ENCODE measurements at regions not wholly inside any gene's neighbourhood (a gene's known extent, or its start where the extent isn't known, plus 50 kb on each side); places are given as distances from the start of the nearest gene placed in this dataset.

GRCh38 chr2:234828382-234829073 lies 123.3 kb upstream of the SH3BP4 start:
- TF ChIP-seq, protein P1, sequence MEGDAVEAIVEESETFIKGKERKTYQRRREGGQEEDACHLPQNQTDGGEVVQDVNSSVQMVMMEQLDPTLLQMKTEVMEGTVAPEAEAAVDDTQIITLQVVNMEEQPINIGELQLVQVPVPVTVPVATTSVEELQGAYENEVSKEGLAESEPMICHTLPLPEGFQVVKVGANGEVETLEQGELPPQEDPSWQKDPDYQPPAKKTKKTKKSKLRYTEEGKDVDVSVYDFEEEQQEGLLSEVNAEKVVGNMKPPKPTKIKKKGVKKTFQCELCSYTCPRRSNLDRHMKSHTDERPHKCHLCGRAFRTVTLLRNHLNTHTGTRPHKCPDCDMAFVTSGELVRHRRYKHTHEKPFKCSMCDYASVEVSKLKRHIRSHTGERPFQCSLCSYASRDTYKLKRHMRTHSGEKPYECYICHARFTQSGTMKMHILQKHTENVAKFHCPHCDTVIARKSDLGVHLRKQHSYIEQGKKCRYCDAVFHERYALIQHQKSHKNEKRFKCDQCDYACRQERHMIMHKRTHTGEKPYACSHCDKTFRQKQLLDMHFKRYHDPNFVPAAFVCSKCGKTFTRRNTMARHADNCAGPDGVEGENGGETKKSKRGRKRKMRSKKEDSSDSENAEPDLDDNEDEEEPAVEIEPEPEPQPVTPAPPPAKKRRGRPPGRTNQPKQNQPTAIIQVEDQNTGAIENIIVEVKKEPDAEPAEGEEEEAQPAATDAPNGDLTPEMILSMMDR (conservative IDR thresholded peaks at IDR 0.05), result no peak
- no peak overlapping the region for H2BK15ac ChIP-seq (ENCODE audit: low read depth, low read length)
- no peak overlapping the region for H2AK5ac ChIP-seq (ENCODE audit: insufficient read length, low read length)
- H2BK12ac ChIP-seq (ENCODE audit: insufficient read length, low read depth, low read length), result no peak overlapping the region
- DNase-seq, result no peak
- H3K4me1 Mint-ChIP-seq, result peaks cover 3 to 19% of the 10 kb centered on the region in 2 experiments
- no peaks in the 10 kb centered on the region for H3K9me3 Mint-ChIP-seq
- H3K27ac ChIP-seq (ENCODE audit: insufficient read length, low read depth, low read length), result no peak overlapping the region
- no peaks in the 10 kb centered on the region for H3K4me1 ChIP-seq (ENCODE audit: insufficient read depth, low read length)
- WGBS (ENCODE audit: extremely low coverage, insufficient read length, low lambda C conversion rate), result no CpG with 5 or more reads among the region's 10 CpGs
- no peak overlapping the region for H3K18ac ChIP-seq (ENCODE audit: insufficient read length, low read depth, low read length)
- peaks cover 0 to 2% (median 0%) of the 10 kb centered on the region in 3 experiments; a peak in 2 of 7 replicates for H3K36me3 Mint-ChIP-seq (ENCODE audit: insufficient read depth in 1 of 3, low read depth in 3 of 3)
- no peak overlapping the region for H4K91ac ChIP-seq (ENCODE audit: insufficient read length, low read depth, low read length)
- no peak overlapping the region for H3K4ac ChIP-seq (ENCODE audit: low read depth, low read length)
- H3K4me3 Mint-ChIP-seq, result no peak overlapping the region
- H3K27me3 ChIP-seq (ENCODE audit: insufficient read depth, low read length), result no peaks in the 10 kb centered on the region
- no peak overlapping the region for H3K9ac ChIP-seq (ENCODE audit: extremely low read depth, insufficient read length, low read length)
- H4K8ac ChIP-seq (replicated peaks; ENCODE audit: insufficient read length, low read depth, low read length), result no peak overlapping the region
- no peaks in the 10 kb centered on the region for H3K79me1 ChIP-seq (ENCODE audit: insufficient read depth, low read depth, low read length, poor library complexity, severe bottlenecking)
- H3K4me2 ChIP-seq (ENCODE audit: insufficient read depth, insufficient read length, low read length), result no peak overlapping the region
- no peaks in the 10 kb centered on the region for H3K27me3 Mint-ChIP-seq (ENCODE audit: low read depth)
- H2BK120ac ChIP-seq (ENCODE audit: low read depth, low read length, poor library complexity, severe bottlenecking), result peak overlapping the region; percentile 19
- H2BK20ac ChIP-seq (ENCODE audit: low read depth, low read length, poor library complexity, severe bottlenecking), result no peak overlapping the region
- no peaks in the 10 kb centered on the region for H3K9me3 ChIP-seq (ENCODE audit: control insufficient read depth, low read depth, low read length)
- no peaks in the 10 kb centered on the region for H4K20me1 ChIP-seq (ENCODE audit: control insufficient read depth, insufficient read depth, insufficient read length)
- H3K27ac Mint-ChIP-seq, result peak overlapping the region in 1 of 3 experiments; percentile 36; a peak in 1 of 7 replicates
- H3T11ph ChIP-seq (ENCODE audit: low read length), result no peak overlapping the region
- no peak overlapping the region for H4K5ac ChIP-seq (ENCODE audit: insufficient read length, low read depth, low read length)
- H3K14ac ChIP-seq (ENCODE audit: insufficient read depth, low read length), result no peak overlapping the region
- no peaks in the 10 kb centered on the region for H3K23me2 ChIP-seq (ENCODE audit: insufficient read length, low read depth, low read length, poor library complexity, severe bottlenecking)
- no peaks in the 10 kb centered on the region for H3K79me2 ChIP-seq (ENCODE audit: insufficient read depth, low read length)
- H3K56ac ChIP-seq (ENCODE audit: insufficient read length, low read depth, low read length), result no peak overlapping the region
- H2AFZ ChIP-seq (ENCODE audit: low read length), result no peak overlapping the region
- H3K23ac ChIP-seq (ENCODE audit: insufficient read length, low read depth, low read length), result no peak overlapping the region
- no peak overlapping the region for H2BK5ac ChIP-seq (ENCODE audit: insufficient read length, low read length)
